GM12878 (cell line): ENCODE measurements at regions not wholly inside any gene's neighbourhood (a gene's known extent, or its start where the extent isn't known, plus 50 kb on each side); places are given as distances from the start of the nearest gene placed in this dataset.

Experiments used
- ATAC-seq: fragments of 200-7000 bp; cut with Tn5 transposase; 3 replicates; pipeline ENCODE4 v1.9.1; 2020; ENCODE audit warnings: mild to moderate bottlenecking, moderate library complexity
- BruUV-seq: library from RNA; stranded (reverse); fragments of 400-500 nt; replicated peaks from 2 replicates; lab custom pipeline; 2021; lab: Mats Ljungman, UMichigan
- CTCF ChIA-PET: fragments of 300-600 bp; sonication (Branson Sonifier 250); formaldehyde crosslinking; extraction: SDS; loops from one replicate; lab custom pipeline; 2021; ENCODE audit warnings: inconsistent platforms; lab: Yijun Ruan, JAX
- POLR2A ChIA-PET: fragments of 350-600 bp; formaldehyde crosslinking; extraction: SDS; loops from one replicate; lab custom pipeline; 2021; ENCODE audit warnings: inconsistent platforms; lab: Charles Lee
- RAD21 ChIA-PET: fragments of 300-600 bp; sonication (Branson Sonifier 250); formaldehyde crosslinking; loops from one replicate; lab custom pipeline; 2023; ENCODE audit warnings: antibody characterized with exemption; ENCODE audit not compliant: unreplicated experiment; lab: Charles Lee
- SMC1A ChIA-PET: fragments of 300-600 bp; sonication (Branson Sonifier 250); formaldehyde crosslinking; loops from one replicate; lab custom pipeline; 2023; ENCODE audit not compliant: unreplicated experiment, uncharacterized antibody; lab: Charles Lee
- DNase-seq: peaks from one replicate; pipeline ENCODE4 v3.0.0-alpha.2; 2011; ENCODE audit warnings: low read depth, low spot score
- FAIRE-seq: peaks from 3 replicates; lab custom pipeline; 2011; peaks lifted over from hg19 to GRCh38; lab: Jason Lieb, UNC
- H2AFZ ChIP-seq: 2 replicates; pipeline ENCODE4 v1.6.0; 2011; ENCODE audit warnings: low read depth, low read length, control low read depth; ENCODE audit not compliant: control insufficient read depth
- H3K27ac ChIP-seq: 2 replicates; pipeline ENCODE4 v1.5.1; 2011; ENCODE audit warnings: control low read depth; ENCODE audit not compliant: control insufficient read depth, insufficient read depth
- H3K27me3 ChIP-seq, 2 experiments: replicated peaks in 1 of 2; 2 replicates each; pipeline versions ENCODE4 v1.6.0 to v1.6.1; 2011; ENCODE audit warnings: low read length in 1 of 2; ENCODE audit not compliant: control insufficient read depth in 2 of 2, insufficient read depth in 2 of 2
- H3K36me3 ChIP-seq, 2 experiments: 2 replicates each; pipeline ENCODE4 v1.5.1; 2011; ENCODE audit warnings: low read length in 1 of 2; ENCODE audit not compliant: control insufficient read depth in 2 of 2, insufficient read depth in 2 of 2
- H3K4me1 ChIP-seq: 2 replicates; pipeline ENCODE4 v1.6.1; 2011; ENCODE audit warnings: mild to moderate bottlenecking, low read length, moderate library complexity, mixed read lengths; ENCODE audit not compliant: control insufficient read depth, insufficient read depth
- H3K4me2 ChIP-seq: 2 replicates; pipeline ENCODE4 v1.6.0; 2011; ENCODE audit warnings: control low read depth; ENCODE audit not compliant: control insufficient read depth, insufficient read depth
- H3K4me3 ChIP-seq: fragments of 200-600 bp; sonication (generic); 2 replicates; pipeline ENCODE4 v1.5.1; 2016
- H3K79me2 ChIP-seq: 2 replicates; pipeline ENCODE4 v1.6.0; 2011; ENCODE audit warnings: low read length; ENCODE audit not compliant: control insufficient read depth, insufficient read depth
- H3K9ac ChIP-seq: 2 replicates; pipeline ENCODE4 v1.8.0; 2011; ENCODE audit warnings: low read length, control low read depth, mixed read lengths; ENCODE audit not compliant: control insufficient read depth, insufficient read depth
- H3K9me3 ChIP-seq: replicated peaks from 3 replicates; pipeline ENCODE4 v1.5.1; 2011; ENCODE audit warnings: mild to moderate bottlenecking, low read length; ENCODE audit not compliant: control insufficient read depth, insufficient read depth
- H4K20me1 ChIP-seq: 2 replicates; pipeline ENCODE4 v1.6.0; 2011; ENCODE audit not compliant: control insufficient read depth, insufficient read depth
- ASH2L ChIP-seq: fragments of 300-600, 200-600 bp; sonication (generic); IDR thresholded peaks from 2 replicates; pipeline ENCODE4 v1.6.1; 2017; ENCODE audit warnings: low read depth, mild to moderate bottlenecking, borderline replicate concordance
- CHD1 ChIP-seq: IDR thresholded peaks from 2 replicates; pipeline ENCODE4 v1.6.1; 2012; ENCODE audit warnings: low read depth, low read length, improper control_type of control experiment
- IKZF2 ChIP-seq, 2 experiments: fragments of 450-650 bp; IDR thresholded peaks; 2 replicates each; pipeline ENCODE4 v1.6.1; 2017; ENCODE audit warnings: mild to moderate bottlenecking in 2 of 2, moderate library complexity in 2 of 2
- NRF1 ChIP-seq: conservative IDR thresholded peaks from 2 replicates; pipeline ENCODE4 v1.6.1; 2011; ENCODE audit warnings: mild to moderate bottlenecking, low read depth, low read length, improper control_type of control experiment
- PML ChIP-seq: IDR thresholded peaks from 2 replicates; pipeline ENCODE4 v1.6.1; 2012; ENCODE audit warnings: low read length, inconsistent platforms
- SIN3A ChIP-seq: IDR thresholded peaks from 2 replicates; pipeline ENCODE4 v1.6.1; 2012; ENCODE audit warnings: low read depth, low read length, improper control_type of control experiment
- SMAD5 ChIP-seq: IDR thresholded peaks from 2 replicates; pipeline ENCODE4 v1.6.1; 2016; ENCODE audit warnings: antibody characterized with exemption, low read depth
- SP1 ChIP-seq: IDR thresholded peaks from one replicate; pipeline ENCODE4 v1.6.1; 2011; ENCODE audit warnings: low read depth, low read length
- SRF ChIP-seq, 2 experiments: IDR thresholded peaks; 2 replicates each; pipeline ENCODE4 v1.6.1; 2011; ENCODE audit warnings: low read depth in 2 of 2, low read length in 2 of 2, mild to moderate bottlenecking in 1 of 2, moderate library complexity in 1 of 2
- WGBS: methylation state at CpG from one replicate; pipeline ENCODE4 v1.1.6; 2016; ENCODE audit warnings: low lambda C conversion rate; ENCODE audit not compliant: insufficient replicate concordance, insufficient coverage; ENCODE audit errors: missing lambda C conversion rate; 5-methylcytosine and 5-hydroxymethylcytosine counted together
- in situ Hi-C: fragments of 300-500 bp; cut with MboI; formaldehyde crosslinking; loops from 9 replicates; pipeline ENCODE4 v1.14.3; 2018; ENCODE audit warnings: mixed read lengths
- intact Hi-C: fragments of 100-400 bp; cut with micrococcal nuclease; formaldehyde crosslinking; loops from one replicate; pipeline ENCODE4 v1.14.2; 2022; ENCODE audit not compliant: unreplicated experiment
- TF ChIP-seq, protein P1 (sequence below): fragments of 450-650 bp; IDR thresholded peaks from 2 replicates; pipeline ENCODE4 v1.6.1; 2016; ENCODE audit warnings: mild to moderate bottlenecking, moderate library complexity, borderline replicate concordance
- TF ChIP-seq, protein P2 (sequence below): fragments of 450-650 bp; IDR thresholded peaks from 2 replicates; pipeline ENCODE4 v1.6.1; 2018; ENCODE audit warnings: borderline replicate concordance, mild to moderate bottlenecking; ENCODE audit not compliant: partially characterized antibody
- TF ChIP-seq, protein P3 (sequence below): fragments of 450-650 bp; IDR thresholded peaks from 2 replicates; pipeline ENCODE4 v1.6.1; 2014; ENCODE audit warnings: mild to moderate bottlenecking

DNA sequence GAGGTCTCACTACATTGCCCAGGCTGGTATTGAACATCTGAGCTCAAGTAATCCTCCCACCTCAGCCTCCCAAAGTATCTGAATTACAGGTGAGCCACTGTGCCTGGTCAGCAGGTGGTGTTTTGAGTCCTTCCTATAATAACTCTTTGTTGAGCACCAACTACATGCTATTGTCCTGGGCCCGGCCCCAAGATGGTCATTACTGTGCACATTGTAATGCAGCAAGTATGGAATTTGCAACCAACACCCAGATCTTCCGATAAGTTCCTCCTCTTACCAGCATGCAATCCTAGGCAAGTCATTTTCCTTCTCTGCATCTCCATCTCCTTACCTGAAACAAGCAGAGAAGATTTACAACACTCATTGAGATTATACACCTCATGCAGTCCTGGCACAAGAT is 510.3 kb upstream of the KLF4 start (continued):
- TF ChIP-seq ASH2L, result no peak
- TF ChIP-seq CHD1, result no peak
- TF ChIP-seq NRF1, result no peak

DNA sequence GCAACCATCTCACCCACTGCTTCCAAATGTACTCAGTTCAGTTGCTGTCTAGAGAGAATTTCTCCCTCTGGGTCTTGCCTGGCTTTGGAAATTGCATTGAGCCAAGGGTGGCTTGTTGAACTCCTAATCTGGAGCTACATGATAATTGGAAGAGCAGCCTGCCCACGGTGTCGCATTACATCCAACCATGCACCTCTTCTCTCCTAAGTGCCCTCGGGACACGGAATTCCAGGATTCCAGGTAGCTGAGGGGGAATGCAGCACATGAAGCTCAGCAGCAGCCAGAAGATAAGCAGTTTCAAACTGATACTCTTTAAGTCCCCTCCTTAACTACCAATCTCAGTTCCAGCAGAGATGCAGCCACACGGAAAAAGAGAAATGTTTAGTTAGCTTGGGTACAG is 509.4 kb upstream of the KLF4 start:
- Histone ChIP-seq H3K27me3 (no peaks in the 10 kb centered on the region), H2AFZ (no peak overlapping the region), H4K20me1 (no peaks in the 10 kb centered on the region), H3K9me3 (no peaks in the 10 kb centered on the region), H3K36me3 (no peaks in the 10 kb centered on the region), H3K9ac (no peak overlapping the region), H3K4me1 (no peaks in the 10 kb centered on the region), H3K79me2 (no peaks in the 10 kb centered on the region), H3K27ac (no peak overlapping the region)
- no TSS peak for BruUV-seq
- POLR2A ChIA-PET, result no interaction called here
- RAD21 ChIA-PET, result interaction anchor here (0.5 kb wide), 1 partner anchor 1636 kb away, joined by 3 read pairs; no protein-coding TSS in a partner anchor
- DNase-seq (no peak), FAIRE-seq (no peak), ATAC-seq (no peak)
- WGBS, result 26% methylated on average over 5 of the region's 5 CpGs
- intact Hi-C loops, result no loop called here
- TF ChIP-seq SP1 (no peak), IKZF2 (IDR thresholded peaks at IDR 0.05) (no peak), SIN3A (no peak), SMAD5 (no peak), SRF (IDR thresholded peaks at IDR 0.05; ENCODE audit: low read depth in 2 of 2, low read length in 2 of 2) (no peak), PML (no peak)
- TF ChIP-seq, protein P1, sequence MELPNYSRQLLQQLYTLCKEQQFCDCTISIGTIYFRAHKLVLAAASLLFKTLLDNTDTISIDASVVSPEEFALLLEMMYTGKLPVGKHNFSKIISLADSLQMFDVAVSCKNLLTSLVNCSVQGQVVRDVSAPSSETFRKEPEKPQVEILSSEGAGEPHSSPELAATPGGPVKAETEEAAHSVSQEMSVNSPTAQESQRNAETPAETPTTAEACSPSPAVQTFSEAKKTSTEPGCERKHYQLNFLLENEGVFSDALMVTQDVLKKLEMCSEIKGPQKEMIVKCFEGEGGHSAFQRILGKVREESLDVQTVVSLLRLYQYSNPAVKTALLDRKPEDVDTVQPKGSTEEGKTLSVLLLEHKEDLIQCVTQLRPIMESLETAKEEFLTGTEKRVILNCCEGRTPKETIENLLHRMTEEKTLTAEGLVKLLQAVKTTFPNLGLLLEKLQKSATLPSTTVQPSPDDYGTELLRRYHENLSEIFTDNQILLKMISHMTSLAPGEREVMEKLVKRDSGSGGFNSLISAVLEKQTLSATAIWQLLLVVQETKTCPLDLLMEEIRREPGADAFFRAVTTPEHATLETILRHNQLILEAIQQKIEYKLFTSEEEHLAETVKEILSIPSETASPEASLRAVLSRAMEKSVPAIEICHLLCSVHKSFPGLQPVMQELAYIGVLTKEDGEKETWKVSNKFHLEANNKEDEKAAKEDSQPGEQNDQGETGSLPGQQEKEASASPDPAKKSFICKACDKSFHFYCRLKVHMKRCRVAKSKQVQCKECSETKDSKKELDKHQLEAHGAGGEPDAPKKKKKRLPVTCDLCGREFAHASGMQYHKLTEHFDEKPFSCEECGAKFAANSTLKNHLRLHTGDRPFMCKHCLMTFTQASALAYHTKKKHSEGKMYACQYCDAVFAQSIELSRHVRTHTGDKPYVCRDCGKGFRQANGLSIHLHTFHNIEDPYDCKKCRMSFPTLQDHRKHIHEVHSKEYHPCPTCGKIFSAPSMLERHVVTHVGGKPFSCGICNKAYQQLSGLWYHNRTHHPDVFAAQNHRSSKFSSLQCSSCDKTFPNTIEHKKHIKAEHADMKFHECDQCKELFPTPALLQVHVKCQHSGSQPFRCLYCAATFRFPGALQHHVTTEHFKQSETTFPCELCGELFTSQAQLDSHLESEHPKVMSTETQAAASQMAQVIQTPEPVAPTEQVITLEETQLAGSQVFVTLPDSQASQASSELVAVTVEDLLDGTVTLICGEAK, result no peak
- TF ChIP-seq, protein P2, sequence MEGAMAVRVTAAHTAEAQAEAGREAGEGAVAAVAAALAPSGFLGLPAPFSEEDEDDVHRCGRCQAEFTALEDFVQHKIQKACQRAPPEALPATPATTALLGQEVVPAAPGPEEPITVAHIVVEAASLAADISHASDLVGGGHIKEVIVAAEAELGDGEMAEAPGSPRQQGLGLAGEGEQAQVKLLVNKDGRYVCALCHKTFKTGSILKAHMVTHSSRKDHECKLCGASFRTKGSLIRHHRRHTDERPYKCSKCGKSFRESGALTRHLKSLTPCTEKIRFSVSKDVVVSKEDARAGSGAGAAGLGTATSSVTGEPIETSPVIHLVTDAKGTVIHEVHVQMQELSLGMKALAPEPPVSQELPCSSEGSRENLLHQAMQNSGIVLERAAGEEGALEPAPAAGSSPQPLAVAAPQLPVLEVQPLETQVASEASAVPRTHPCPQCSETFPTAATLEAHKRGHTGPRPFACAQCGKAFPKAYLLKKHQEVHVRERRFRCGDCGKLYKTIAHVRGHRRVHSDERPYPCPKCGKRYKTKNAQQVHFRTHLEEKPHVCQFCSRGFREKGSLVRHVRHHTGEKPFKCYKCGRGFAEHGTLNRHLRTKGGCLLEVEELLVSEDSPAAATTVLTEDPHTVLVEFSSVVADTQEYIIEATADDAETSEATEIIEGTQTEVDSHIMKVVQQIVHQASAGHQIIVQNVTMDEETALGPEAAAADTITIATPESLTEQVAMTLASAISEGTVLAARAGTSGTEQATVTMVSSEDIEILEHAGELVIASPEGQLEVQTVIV, result no peak
- TF ChIP-seq, protein P3, sequence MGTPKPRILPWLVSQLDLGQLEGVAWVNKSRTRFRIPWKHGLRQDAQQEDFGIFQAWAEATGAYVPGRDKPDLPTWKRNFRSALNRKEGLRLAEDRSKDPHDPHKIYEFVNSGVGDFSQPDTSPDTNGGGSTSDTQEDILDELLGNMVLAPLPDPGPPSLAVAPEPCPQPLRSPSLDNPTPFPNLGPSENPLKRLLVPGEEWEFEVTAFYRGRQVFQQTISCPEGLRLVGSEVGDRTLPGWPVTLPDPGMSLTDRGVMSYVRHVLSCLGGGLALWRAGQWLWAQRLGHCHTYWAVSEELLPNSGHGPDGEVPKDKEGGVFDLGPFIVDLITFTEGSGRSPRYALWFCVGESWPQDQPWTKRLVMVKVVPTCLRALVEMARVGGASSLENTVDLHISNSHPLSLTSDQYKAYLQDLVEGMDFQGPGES, result no peak
- TF ChIP-seq, all 136 proteins: peak for 0
- ChIA-PET SMC1A (no interaction called here), CTCF (no interaction called here)
- no peak overlapping the region for H3K4me3 ChIP-seq
- in situ Hi-C loops, result no loop called here
- no peak overlapping the region for H3K4me2 ChIP-seq
